GM19351 (cell line): ENCODE measurements at regions not wholly inside any gene's neighbourhood (a gene's known extent, or its start where the extent isn't known, plus 50 kb on each side); places are given as distances from the start of the nearest gene placed in this dataset.

Experiments
- ATAC-seq: cut with Tn5 transposase; IDR thresholded peaks from one replicate; pipeline ENCODE4 v1.9.1; 2021; ENCODE audit warnings: mild to moderate bottlenecking, moderate library complexity; ENCODE audit not compliant: unreplicated experiment

GRCh38 chr22:49240472-49240871 is 587.2 kb downstream of the BRD1 start:
- no peak for ATAC-seq

DNA sequence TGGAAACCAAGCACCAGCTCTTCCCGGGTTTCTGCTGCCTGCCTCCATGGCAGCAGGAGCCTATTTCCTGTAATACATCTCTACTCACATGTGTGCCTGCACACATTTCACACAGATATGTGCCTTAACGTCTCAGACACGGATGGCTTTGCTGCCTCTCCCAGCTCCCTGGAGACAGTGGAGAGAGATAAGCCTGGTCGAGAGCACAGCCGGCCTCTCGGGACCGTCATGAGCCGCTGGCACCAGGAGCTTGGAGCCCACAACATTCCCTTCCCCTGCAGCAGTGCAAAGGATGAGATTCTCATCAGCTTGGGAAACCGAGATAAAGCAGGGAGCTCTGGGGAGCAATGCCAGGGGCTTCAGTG is 587.7 kb downstream of the BRD1 start:
- no peak for ATAC-seq

DNA sequence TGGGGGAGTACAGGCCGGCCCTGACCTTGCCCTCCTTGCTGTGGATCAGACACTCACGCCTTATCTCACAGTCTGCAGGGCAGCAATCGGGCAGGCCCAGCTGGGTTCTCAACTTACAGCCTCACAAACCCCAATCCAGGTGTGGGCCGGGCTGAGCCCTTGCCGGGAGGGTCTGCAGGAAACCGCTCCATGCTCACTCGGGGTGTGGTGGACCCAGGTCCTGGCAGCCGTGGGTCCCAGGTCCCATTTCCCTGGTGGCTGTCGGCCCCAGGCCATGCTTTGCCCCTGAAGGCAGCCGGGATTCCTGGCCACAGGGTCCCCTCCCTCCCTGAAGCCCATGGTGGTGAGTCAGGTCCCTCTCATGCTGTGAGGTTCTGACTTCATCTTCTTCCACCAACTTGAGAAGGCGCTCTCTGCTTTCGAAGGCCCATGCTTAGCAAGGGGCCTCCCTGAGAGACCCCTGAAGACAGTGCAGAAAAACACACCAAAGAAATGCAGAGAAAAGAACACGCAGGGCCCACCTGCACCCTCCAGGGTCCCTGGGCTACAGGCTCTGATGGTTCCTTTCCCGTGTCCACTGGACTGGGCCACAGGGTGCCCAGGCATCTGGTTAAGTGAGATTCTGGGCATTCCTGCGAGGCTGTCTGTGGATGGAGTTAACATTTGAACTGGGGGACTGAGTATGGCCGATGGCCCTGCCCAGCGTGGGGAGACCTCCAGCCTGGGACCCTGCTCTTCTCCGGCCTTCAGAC is 588.2 kb downstream of the BRD1 start:
- ATAC-seq: no peak

DNA sequence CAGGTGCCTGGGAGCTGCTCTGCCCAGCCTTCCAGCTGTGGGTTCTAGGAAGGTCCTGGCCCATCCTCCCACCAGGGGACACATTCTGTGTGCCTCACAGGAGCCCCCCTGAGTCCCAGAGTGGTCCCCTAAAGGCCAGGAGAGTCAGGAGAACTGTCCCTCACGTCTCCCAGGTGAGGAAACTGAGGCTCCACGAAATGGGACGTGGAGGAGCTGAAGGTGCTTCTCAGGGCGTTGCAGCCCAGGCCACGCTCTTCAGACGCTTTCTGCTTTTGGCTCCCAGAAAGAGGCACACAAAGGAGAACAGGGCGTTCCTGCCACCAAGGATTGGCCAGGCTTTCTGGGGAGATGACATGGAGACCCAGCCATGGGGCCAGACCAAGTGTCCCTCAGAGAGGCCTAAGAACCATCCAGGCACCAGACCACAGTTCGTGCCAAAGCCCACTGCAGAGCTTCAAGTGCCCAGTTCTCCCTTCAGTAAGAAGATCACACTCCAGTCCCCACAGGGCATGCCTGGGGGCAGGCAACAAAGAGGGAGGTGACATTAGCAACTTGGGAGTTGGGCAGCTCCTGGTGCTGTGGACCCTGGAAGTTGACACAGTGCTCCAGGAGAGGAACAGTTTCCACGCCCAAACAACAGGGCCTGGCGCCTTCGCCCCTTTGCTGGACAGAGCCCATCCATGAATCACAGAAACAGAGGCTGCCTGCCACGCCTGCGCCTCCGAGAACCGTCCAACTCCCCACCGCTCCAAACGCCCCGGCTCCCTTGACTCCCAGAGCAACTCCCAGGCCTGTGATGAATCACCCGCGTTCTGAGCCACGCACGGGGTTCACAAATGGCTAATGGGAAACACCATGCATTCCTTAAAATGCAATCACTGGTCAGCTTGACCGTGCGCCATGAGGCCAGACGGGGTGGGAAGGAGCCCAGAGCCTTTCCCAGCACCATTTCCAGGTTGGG is 589.2 kb downstream of the BRD1 start:
- ATAC-seq: no peak

GRCh38 chr22:49237703-49238102 is 590.0 kb downstream of the BRD1 start:
- ATAC-seq: no peak

- no peak for ATAC-seq
These were observed 590.4 kb downstream of the BRD1 start for GRCh38 chr22:49237279-49237678.

- ATAC-seq: no peak
These were observed 591.1 kb downstream of the BRD1 start for GRCh38 chr22:49236541-49237075.

GRCh38 chr22:49235463-49236300 is 592.0 kb downstream of the BRD1 start:
- ATAC-seq: no peak

DNA sequence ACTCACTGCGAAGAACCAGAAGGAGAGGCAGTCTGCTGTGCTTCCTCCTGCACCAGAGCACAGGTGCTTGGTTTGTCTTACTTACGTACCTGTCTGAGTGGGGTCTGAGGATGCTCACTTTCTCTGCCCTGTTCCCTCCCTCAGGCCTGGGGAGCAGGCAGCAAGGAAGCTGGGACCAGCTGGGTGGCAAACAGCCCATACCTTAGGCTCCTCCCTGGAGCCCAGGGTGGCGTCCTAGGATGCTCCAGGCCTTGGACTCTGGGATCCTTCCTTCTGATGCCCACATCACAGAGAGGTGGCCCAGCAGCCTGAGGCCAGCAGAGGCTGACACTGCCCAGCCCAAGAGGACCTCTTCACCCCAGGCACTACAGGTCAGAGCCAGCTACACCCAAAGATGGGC is 593.2 kb downstream of the BRD1 start:
- no peak for ATAC-seq

DNA sequence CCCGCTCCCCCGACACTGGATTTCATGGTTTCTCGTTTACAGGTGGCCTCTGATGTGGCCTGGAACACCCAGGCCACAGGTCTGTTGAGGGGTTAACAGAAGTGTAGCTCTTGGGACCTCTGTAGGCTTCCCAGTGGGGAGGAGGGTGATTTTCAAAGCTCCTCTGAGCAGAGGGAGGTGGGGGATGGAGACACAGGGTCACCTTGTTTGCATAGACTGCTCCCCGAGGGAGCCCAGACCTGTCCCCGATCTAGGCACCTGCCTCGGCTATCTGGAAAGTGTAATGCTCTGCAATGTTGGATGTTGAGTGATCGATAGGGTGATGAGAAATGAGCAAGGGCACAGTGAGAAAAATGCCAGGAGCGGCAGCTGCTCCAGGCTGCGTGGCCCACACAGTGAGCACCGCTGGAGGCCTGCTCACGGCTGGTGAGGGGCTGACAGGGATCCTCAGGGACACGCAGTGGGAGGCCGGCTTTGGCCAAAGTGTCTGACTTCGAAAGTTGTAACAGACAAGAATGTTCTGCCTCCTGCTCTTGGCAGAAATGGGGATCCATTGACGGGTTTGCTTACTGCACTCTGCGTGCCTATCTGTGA is 594.1 kb downstream of the BRD1 start:
- ATAC-seq: no peak

GRCh38 chr22:49232319-49233067 is 595.2 kb downstream of the BRD1 start:
- no peak for ATAC-seq

DNA sequence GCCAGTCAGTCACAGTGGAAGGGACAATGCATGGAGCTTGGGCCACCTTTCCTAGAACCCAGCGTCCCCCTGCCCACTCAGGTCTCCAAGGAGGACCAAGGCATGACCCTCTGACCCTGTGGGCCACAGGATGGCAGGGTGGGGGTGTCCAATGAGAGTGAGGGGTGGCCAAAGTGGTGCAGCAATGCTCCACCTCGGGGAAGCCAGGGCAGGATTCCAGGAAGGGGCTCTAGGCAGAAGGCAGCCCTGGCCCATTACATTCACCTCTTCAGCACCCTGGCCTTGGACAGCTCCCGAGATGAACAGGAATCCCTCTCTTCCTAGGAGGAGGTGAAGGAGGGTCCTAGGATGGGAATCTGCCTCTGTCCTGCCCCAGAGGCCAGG is 597.5 kb downstream of the BRD1 start:
- ATAC-seq: no peak

GRCh38 chr22:49229483-49230193 is 598.0 kb downstream of the BRD1 start:
- ATAC-seq: no peak

- no peak for ATAC-seq
These were observed 599.1 kb downstream of the BRD1 start for GRCh38 chr22:49228431-49229037.

DNA sequence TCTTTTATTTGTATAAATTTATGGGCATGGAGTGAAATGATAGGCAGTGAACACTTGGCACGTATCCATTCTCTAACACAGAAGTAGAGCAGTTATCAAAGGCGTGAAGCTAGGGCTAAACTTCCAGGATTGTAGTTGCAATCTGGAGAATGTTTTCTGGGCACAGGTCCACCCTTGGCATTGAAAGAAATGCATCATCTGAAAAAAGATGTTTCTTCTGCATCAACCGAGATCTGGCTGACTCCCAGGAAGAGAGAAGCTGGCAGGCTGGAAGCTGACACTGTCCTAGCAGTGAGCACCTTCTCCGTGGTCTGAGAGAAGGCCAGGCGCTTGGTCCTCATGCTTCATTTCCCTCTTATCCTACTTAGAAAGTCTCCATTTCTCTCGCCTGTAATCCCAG is 600.0 kb downstream of the BRD1 start:
- ATAC-seq: no peak

- no peak for ATAC-seq
These were observed 601.6 kb downstream of the BRD1 start for GRCh38 chr22:49226096-49226495.

- ATAC-seq: no peak
These were observed 603.4 kb downstream of the BRD1 start for GRCh38 chr22:49224243-49224642.

- ATAC-seq: no peak
These were observed 609.5 kb downstream of the BRD1 start for GRCh38 chr22:49218142-49218541.

DNA sequence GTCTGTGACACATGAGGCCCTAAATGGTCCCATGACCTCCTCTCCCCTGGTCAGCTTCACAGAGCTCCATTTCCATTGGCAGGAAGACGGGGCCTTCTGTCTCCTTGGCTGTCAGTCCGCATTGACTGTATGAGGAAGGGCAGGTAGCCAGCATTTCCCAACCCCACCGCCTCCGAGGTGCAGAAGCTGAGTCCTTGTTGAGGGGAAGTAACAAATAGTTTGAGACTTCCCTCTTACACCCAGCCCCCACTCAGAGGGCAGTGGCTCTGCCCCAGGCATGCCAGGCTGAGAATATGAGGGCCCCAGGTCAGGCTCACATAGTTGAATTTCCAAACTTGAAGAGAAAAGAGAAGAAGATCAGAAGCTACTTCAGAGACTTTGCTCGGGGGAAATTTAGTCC is 611.1 kb downstream of the BRD1 start:
- no peak for ATAC-seq
